Left ventricle myocardium superior (tissue), 1 donor: ENCODE measurements at regions not wholly inside any gene's neighbourhood (a gene's known extent, or its start where the extent isn't known, plus 50 kb on each side); places are given as distances from the start of the nearest gene placed in this dataset.
A peak's percentile ranks its signal among the peaks of the same experiment; 100 is the strongest.

Source experiments
- ATAC-seq: fragments of 200-7000 bp; cut with Tn5 transposase; one replicate; pipeline ENCODE4 v1.9.1; 2020; ENCODE audit warnings: mild to moderate bottlenecking, moderate library complexity
- DNase-seq: peaks from one replicate; pipeline ENCODE4 v3.0.0-alpha.2; 2020
- intact Hi-C: fragments of 100-400 bp; cut with micrococcal nuclease; formaldehyde crosslinking; loops from one replicate; pipeline ENCODE4 v1.11.0; 2022
- donor health status: DM: no; HTN: yes; CAD: no; lungs with severe emphysema.

DNA sequence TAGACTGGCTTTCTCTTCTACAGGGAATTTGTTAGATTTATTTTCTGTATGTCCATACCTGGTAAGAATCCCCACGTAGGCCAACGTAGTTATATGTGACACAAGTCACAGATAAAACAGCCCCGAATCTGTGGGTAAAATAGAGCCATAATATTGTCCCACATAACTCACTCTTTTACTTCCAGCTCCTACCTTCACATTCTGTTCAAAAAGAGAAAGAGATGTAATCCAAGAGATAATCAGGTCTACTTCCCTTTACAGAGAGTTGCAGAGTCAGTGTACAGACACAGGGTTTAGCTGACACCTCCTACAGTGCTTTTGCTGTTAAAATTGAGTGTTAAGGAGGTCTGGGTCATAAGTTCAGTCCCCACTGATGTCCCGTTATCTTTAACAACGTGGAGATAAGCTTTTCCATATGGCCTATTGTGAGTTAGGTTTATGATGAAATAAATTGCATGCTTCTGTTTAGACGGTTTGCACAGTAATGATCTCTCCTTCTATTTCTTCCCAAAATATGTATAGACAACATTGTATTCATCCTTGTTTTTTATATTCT is 446.5 kb downstream of the ADAMTS20 start:
- ATAC-seq (no peak), DNase-seq (no peak)
- intact Hi-C loops, result no loop called here

DNA sequence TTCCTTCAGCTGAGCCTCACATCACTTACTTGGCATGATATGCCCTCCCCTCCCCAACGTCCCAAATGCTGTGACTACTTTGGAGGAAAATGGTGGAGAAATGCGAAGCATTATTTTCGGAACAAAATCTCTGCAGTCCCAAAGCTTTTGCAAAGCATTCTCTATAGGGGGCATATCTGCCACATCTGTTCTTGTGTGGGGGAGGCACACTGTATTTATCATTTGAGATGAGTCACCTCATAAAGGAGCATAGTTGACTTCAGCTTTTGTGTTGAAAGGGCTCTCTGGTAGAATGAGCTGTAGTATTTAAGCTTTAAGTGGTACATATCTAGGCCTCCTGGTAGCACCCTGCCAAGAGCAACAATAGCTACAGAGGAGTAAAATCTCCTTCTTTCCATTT is 447.5 kb downstream of the ADAMTS20 start:
- intact Hi-C loops, result no loop called here
- DNase-seq (no peak), ATAC-seq (no peak)

DNA sequence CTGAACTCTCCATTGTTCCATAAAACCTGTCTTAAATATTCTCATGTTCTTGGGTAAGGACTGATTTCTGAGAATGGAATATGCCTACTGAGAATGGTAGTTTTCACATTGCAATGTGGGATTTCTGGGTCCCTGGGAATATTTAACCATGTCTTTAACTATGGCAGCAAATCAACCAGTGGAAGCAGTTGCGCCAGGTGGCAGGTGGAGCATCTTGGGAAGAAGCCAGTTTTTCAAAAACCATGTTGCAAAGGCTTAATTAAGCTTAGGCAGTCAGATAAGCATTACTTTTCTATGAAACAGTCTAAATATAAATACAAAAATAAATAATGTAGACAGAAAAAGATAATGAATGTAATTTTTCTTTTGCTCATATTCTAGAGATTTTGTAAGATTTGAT is 448.1 kb downstream of the ADAMTS20 start:
- intact Hi-C loops, result no loop called here
- no peak for DNase-seq
- no peak for ATAC-seq

DNA sequence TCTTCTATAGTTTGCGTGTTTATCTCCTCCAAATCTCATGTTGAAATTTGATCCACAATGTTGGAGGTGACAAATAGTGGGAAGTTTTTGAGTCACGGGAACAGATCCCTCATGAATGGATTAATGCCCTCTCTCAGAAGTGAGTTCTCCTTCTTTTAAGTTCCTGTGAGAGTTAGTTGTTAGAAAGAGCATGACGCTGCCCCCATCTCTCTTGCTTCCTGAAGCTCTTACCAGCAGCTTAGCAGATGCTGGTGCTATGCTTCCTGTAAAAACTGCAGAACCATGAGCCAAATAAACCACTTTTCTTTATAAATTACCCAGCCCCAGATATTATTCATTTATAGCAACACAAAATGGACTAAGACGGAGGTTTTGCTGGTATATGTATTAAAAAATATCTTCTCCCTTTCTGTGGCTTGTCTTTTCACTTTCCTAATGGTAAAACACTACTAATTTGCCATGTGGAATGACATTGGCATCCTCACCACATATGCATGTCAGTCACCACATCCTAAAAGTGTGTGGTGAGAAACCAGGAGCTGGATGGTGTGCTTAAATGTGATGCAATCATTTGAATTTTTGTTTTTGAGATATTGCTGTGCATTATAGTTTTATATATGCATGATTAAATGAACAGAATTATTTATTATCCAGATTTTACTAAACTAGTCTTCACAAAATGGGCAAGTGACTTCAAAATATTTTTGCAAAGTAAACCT is 449.3 kb downstream of the ADAMTS20 start:
- ATAC-seq (no peak), DNase-seq (no peak)
- intact Hi-C loops, result no loop called here

DNA sequence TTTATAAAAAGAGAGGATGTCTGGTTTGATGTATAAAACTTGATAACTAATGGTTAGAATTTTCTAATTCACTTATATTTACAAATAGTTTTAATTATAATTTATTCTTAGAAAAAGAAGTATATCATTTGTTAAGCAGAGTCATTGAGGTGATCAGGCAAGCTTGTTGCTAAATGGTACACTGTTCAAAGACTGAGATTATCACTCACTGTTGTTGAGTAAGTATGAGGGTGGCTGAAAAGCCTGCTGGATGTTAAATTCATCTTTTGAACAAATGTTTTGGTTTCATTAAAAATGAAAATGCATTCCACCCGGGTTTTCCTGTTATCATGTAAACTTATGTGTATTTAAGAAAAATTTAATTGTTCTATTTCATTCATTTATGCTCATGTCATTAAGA is 451.8 kb downstream of the ADAMTS20 start:
- intact Hi-C loops, result no loop called here

DNA sequence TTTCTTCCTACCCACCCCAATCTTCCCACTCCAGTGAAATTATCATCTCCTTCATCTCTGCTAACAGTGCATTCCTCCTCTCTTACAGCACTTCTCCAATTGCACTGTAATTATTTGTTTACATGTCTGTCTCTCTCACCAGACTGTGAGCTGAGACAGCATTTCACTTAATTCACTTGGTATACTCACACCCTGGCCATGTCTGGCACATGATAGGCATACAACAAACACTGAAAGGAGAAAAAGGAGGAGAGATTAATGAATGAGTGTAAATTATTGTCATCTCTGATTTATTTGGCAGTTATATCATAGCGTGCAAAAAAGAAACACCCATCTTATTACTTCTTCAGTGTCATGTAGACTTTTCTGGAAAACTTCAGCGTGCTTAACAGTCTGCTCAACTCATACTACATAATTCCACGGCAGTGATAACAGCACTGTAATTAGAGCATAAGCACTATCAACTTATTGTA is 452.3 kb downstream of the ADAMTS20 start:
- intact Hi-C loops, result no loop called here

More for the DNA sequence above, 451.8 kb downstream of the ADAMTS20 start:
- ATAC-seq (no peak), DNase-seq (no peak)

DNA sequence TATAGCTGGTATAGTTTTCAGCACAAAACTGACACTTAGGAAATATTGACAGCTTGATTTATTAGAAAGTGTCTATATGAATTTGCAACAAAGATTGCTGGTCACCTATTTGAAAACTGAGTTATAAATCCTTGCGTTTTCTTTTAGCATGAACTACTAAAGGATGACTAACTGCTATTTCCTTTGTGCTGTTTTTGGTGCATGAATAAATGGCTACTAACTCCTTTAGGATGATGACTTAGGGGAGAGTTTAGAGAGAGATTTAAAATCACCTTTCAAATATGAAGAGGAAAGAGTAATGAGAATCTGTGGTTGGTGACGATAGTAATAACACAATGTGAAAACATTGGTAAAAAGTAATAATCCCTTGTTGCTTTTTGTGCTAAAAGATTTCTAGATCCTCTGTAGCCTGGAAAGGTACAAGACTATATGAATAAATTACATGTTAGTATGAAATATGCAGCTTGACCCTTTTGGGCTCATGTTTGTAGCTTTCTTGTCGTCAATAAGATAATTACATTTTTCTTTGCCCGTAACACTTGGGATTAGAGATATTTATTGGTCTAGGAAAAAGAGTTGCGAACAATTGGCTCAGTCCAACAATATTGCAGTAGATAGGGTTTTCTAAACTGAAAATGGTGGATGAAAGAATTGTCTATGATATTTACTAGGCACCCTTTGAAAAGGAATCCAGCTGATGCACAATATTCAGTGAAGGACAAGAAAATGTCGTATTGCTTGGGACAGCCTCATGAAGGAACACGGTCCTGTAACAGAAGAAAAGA is 453.0 kb downstream of the ADAMTS20 start:
- intact Hi-C loops, result no loop called here
- DNase-seq (no peak), ATAC-seq (no peak)

More for the DNA sequence above, 452.3 kb downstream of the ADAMTS20 start:
- no peak for ATAC-seq
- no peak for DNase-seq

DNA sequence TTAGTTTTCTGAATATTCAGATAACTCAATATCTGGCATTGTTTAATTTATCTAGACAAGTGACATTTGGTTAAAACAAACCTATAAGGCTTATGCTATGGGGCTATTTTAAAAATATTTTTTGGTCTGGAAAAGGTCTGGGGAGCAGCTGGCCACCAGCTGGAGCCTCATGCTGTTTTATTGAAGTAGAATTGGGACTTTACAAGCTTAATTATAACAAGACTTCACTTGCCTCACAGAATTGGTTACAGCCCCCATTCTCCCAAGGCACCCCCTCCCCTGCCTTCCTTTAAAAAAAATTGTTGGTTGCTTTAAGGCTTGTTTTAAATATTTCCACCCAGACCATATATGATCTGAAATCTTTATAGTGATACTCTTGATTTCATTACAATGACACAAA is 453.9 kb downstream of the ADAMTS20 start:
- intact Hi-C loops, result no loop called here
- no peak for ATAC-seq
- DNase-seq, result no peak

DNA sequence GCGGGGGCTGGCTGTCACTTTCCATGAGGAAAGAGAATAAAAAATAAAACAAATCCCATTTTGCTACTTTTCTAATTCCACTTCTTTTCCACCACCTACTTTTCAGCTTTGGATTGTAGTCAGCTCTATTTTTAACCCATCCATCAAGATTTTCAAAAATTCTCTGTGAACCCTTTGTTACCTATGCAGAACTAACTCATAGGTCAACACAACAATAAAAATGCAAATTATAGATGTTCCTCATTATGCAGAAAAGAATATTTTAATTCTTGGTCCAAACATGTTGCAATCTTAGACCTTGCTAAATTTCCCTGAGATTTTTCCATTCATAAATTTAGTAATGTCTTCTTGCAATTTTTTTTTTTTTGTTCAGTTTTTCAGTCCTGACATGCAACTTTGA is 454.5 kb downstream of the ADAMTS20 start:
- ATAC-seq, result no peak
- intact Hi-C loops, result no loop called here
- DNase-seq, result no peak

DNA sequence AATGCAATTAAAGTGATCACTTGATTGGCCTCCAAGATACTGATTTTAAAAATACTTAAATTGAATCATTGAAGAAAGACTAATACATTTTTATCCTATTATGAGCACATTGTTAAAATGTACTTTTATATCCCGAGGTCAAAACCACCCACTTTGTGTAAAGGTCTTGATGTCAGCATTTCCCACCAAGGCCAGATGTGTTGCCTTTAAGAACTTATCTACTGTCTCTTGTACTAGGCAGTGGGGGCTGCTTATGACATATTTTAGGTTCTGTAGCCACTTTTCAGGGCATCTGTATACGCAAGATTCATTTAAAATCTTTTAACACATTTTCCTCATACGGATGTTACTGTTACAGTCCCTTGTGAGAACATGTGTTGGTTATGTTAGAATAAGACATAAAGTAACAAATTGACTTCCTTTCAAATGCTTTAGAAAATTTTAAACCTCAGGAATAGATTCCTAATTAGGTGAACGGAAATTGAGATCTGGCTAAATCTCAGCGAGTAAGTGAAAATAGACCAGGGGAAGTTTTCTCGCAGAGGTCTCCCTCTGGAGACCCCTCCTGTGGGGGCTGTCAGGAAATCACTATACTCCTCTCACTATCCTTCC is 456.2 kb downstream of the ADAMTS20 start:
- intact Hi-C loops, result no loop called here
- DNase-seq (no peak), ATAC-seq (no peak)

DNA sequence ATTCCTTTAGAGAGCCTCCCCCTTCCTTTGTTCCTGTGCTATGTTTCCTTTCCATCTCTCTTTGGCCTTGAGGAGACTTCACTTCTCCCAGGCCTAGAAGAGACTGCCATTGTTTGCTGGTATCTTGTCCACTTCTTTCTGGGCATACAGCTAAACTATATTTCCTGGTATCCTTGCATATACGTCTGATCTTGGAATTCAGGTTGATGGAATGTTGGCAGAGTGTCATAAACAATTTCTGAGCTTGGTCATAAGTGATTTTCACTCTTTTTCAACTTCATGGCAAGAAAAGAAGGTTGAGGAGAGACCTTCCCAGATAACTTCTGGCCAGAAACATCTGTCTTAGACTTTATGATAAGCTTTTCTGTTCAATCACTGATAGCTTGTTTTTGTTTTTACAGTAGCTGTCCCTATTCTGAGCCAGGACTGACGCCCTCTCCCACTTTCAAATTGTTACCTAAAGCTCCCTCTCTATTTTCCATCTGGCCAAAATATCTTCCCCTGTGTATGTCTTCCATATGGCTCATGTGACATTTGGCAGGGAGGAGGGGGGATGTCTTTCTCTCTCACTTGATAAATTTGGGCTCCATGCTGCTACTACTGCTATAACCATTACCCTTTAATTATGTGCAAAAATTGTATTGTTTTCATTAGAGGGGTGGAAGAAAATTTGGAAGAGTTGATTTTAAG is 457.0 kb downstream of the ADAMTS20 start:
- intact Hi-C loops, result no loop called here

DNA sequence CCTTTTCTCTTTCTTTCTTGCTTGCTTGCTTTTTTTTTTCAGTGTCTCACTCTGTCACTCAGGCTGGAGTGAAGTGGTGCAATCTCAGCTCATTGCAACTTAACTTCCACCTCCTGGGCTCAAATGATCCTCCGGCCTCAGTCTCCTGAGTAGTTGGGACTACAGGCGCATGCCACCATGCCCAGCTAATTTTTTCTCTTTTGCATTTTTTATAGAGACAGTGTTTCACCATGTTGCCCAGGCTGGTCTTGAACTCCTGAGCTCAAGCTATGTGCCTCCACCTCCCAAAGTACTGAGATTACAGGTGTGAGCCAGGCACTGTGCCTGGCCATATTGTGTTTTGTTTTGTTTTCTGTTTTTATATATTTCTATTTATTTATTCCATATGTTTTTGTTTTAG is 461.0 kb downstream of the ADAMTS20 start:
- no peak for DNase-seq
- intact Hi-C loops, result no loop called here
- no peak for ATAC-seq

More for the DNA sequence above, 457.0 kb downstream of the ADAMTS20 start:
- DNase-seq (no peak), ATAC-seq (no peak)

DNA sequence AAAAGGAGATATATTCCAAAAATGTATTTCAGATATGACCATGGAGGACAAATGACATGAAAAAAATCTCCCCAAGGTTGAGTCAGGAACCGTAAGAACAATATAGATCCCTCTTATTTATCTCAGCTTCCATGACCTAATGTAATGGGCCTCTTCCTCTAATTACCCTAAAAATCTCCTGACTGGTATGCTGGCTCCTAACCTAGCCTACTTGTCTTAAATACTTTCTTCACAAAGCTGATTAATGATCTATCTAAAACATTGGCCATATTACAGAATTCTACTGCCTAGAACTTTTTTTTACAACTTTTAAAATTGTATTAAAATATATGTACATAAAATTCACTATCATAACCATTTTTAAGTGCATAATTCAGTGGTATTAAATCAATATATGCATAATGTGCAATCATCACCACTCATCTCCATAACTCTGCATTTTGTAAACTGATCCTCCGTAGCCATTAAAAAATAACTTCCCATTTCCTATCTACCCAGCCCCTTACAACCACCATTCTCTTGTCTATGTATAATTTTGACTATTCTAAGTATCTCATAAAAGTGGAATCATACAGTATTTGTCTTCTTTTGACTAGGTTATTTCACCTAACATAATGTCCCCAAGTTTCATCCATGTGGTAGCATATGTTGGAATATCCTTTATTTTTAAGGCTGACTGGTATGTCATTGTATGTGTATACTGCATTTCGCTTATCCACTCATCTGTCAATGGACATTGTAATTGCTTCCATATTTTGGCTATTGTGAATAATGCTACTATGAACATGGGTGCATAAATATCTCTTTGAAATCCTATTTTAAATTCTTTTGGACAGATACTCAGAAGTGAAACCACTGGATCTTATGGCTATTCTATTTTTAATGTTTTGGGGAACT is 464.6 kb downstream of the ADAMTS20 start:
- ATAC-seq (no peak), DNase-seq (no peak)
- intact Hi-C loops, result no loop called here

DNA sequence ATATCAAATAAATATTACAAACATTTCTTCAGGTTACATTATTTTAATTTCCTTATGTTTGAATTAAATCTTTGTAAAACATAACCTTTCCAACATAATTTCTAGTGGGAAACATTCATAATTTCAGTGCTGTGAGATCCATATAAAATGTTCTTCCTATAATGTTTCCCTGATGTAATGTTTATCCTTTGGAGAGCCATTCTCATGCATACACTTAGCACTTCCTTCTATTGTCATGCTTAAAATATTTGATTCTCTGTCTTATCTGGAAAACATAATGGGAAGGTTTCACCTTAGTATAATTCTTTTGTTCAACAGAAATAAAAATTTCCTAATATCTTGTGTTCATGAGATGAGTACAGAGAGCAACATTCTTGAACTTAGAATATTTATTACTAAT is 472.5 kb downstream of the ADAMTS20 start:
- ATAC-seq, result no peak
- no peak for DNase-seq
- intact Hi-C loops, result no loop called here

DNA sequence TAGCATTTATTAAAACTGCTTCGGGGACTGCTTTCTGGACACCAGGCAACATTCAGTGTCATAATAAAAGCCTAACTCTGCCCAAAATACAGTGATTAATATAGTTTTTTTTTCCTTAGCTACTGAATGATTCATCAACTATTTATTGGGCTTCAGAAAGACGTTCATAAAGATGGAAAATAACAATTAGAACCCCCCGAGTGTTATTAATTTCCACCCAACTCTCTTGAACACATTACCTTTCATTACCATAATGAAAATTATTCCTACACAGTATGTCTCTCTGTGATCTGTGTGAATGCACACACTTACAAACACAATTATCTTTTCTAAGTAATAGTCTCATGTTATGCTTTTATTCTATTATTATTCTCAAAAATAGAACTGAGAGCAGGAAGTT is 473.0 kb downstream of the ADAMTS20 start:
- ATAC-seq (no peak), DNase-seq (no peak)
- intact Hi-C loops, result no loop called here

DNA sequence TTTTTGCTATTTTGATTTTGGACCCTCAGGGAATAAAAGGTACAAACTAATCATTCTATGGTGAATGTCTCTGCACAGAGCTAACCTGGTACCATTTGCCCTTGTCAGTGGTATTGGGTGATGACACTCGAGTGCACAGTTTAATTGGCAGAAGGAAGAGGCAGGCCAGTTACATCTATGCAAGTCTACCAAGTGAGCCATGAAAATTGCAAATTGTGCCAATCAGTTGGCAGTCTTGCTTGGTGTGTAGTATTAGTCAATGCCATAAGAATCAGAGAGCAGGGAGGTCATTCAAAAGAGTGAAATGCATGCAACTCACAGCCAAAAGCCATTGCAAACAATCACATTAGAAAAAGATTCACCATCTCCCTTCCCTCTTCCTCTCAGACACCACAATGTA is 479.6 kb downstream of the ADAMTS20 start:
- intact Hi-C loops, result no loop called here
- DNase-seq, result no peak
- no peak for ATAC-seq

DNA sequence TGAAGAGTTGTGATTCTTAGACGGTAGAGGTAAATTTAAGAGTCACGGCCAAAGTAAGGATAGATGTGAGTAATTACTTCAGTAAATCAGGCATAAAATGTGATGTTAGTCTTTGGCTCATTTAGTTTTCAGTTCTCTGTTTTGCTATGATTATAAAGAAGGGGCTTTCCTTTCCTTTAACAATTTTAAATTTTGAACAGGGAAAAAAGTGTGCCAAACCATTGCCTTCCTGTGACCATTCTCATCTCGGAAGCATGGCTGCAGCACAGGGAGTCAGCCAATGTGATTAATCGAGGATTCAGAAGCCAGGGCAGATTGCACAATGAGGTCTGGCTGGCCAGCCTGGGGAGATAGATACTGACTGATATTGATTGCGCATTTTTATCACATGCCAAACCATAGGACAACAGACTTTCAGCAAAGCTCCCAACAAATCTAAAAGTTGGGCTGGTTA is 480.2 kb upstream of the PRICKLE1 start:
- intact Hi-C loops, result no loop called here
- peak; percentile 73 for ATAC-seq

DNA sequence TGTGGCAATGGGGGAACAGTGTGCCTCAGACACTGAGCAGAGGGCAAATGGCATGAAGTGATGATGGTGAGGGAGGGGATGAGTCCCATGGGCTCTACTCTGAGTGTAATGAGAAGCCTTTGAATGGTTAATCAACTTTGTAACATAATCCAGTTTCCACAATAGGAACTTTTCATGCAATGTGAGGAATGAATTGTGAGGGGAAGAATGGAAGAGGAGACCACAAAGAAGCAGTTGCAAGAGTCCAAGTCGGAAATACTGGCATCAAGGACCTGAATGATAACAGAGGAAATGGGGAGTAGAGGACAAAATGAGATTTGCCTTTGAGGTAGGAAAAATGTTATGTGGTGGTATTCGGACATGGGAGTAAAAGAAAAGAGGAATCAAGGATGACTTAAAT is 476.9 kb upstream of the PRICKLE1 start:
- DNase-seq (no peak), ATAC-seq (no peak)
- intact Hi-C loops, result no loop called here

More for the DNA sequence above, 480.2 kb upstream of the PRICKLE1 start:
- DNase-seq, result peak; percentile 58
